Loucy (cell line): ENCODE measurements at regions not wholly inside any gene's neighbourhood (a gene's known extent, or its start where the extent isn't known, plus 50 kb on each side); places are given as distances from the start of the nearest gene placed in this dataset.

Source experiments
- CTCF ChIP-seq: fragments of 200-600 bp; sonication (generic); conservative IDR thresholded peaks from 2 replicates; pipeline ENCODE4 v1.5.1; 2014; ENCODE audit warnings: mild to moderate bottlenecking, antibody characterized with exemption, low read length
- EZH2phosphoT487 ChIP-seq: fragments of 200-600 bp; IDR thresholded peaks from 2 replicates; pipeline ENCODE4 v1.6.1; 2018; ENCODE audit warnings: antibody characterized with exemption, mild to moderate bottlenecking, moderate library complexity, borderline replicate concordance

- TF ChIP-seq CTCF: no peak
- TF ChIP-seq EZH2phosphoT487: no peak
These were observed 789.1 kb upstream of the SLITRK5 start for GRCh38 chr13:86882107-86882506.
